ENCODE measurements at regions not wholly inside any gene's neighbourhood (a gene's known extent, or its start where the extent isn't known, plus 50 kb on each side); places are given as distances from the start of the nearest gene placed in this dataset.

DNA sequence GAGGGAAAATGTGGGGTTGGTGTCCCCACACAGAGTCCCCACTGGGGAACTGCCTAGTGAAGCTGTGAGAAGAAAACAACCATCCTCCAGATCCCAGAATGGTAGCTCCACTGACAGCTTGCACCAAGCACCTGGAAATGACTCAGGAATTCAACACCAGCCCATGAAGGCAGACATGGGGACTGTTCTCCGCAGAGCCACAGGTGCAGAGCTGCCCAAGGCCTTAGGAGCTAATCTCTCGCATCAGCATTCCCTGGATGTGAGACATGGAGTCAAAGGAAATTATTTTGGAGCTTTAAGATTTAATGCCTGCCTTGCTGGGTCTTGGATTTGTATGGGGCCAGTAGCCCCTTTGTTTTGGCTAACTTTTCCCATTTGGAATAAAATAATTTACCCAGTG, 367.9 kb downstream of the FAM133A start:
- TF ChIP-seq SIN3A (IDR thresholded peaks at IDR 0.05; ENCODE audit: borderline replicate concordance, insufficient read depth, low read length) (no peak), POLR2AphosphoS5 (IDR thresholded peaks at IDR 0.05; ENCODE audit: low read depth, low read length) (no peak), FOXP2 (optimal IDR thresholded peaks at IDR 0.05; ENCODE audit: borderline replicate concordance, extremely low read depth, extremely low read length, insufficient read depth) (no peak), TAF1 (IDR thresholded peaks at IDR 0.05; ENCODE audit: borderline replicate concordance, insufficient read depth, low read length) (no peak)
- TF ChIP-seq, protein P1, sequence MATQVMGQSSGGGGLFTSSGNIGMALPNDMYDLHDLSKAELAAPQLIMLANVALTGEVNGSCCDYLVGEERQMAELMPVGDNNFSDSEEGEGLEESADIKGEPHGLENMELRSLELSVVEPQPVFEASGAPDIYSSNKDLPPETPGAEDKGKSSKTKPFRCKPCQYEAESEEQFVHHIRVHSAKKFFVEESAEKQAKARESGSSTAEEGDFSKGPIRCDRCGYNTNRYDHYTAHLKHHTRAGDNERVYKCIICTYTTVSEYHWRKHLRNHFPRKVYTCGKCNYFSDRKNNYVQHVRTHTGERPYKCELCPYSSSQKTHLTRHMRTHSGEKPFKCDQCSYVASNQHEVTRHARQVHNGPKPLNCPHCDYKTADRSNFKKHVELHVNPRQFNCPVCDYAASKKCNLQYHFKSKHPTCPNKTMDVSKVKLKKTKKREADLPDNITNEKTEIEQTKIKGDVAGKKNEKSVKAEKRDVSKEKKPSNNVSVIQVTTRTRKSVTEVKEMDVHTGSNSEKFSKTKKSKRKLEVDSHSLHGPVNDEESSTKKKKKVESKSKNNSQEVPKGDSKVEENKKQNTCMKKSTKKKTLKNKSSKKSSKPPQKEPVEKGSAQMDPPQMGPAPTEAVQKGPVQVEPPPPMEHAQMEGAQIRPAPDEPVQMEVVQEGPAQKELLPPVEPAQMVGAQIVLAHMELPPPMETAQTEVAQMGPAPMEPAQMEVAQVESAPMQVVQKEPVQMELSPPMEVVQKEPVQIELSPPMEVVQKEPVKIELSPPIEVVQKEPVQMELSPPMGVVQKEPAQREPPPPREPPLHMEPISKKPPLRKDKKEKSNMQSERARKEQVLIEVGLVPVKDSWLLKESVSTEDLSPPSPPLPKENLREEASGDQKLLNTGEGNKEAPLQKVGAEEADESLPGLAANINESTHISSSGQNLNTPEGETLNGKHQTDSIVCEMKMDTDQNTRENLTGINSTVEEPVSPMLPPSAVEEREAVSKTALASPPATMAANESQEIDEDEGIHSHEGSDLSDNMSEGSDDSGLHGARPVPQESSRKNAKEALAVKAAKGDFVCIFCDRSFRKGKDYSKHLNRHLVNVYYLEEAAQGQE (IDR thresholded peaks at IDR 0.05; ENCODE audit: insufficient read depth in 1 of 2, low read depth in 2 of 2, low read length in 2 of 2), result no peak

DNA sequence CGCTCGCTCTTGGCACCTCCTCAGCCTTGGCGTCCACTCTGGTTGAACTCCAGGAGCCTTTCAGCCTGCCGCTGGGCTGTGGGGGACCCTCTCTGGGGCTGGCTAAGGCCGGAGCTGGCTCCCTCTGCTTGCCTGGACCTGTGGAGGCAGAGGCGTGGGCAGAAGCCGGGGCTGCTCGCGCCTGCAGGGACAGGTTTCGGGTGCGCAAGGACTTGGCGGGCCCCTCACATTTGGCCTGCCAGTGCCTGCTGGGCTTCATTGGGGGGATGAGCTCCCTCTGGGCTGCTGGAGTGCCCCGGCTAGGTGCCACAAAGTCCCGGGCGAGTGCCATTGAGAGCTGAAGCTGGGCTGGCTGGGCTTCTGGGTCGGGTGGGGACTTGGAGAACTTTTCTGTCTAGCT, 371.7 kb downstream of the FAM133A start:
- TF ChIP-seq SIN3A (IDR thresholded peaks at IDR 0.05; ENCODE audit: borderline replicate concordance, insufficient read depth, low read length) (no peak), TAF1 (IDR thresholded peaks at IDR 0.05; ENCODE audit: borderline replicate concordance, insufficient read depth, low read length) (no peak), FOXP2 (optimal IDR thresholded peaks at IDR 0.05; ENCODE audit: borderline replicate concordance, extremely low read depth, extremely low read length, insufficient read depth) (no peak), POLR2AphosphoS5 (IDR thresholded peaks at IDR 0.05; ENCODE audit: low read depth, low read length) (no peak)
- TF ChIP-seq, protein P1 (IDR thresholded peaks at IDR 0.05; ENCODE audit: insufficient read depth in 1 of 2, low read depth in 2 of 2, low read length in 2 of 2), result no peak

DNA sequence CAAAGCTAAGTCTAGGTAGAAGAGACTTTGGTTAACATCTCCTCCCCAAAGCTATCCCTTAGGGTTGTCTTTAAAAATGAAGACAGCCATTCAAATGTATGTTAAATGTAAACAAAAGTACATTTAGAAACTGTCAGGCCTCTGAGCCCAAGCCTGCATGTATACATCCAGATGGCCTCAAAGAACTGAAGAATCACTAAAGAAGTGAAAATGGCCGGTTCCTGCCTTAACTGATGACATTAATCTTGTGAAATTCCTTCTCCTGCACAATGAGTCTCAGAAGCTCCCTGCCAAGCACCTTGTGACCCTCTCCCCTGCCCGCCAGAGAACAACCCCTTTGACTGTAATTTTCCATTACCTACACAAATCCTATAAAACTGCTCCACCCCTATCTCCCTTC, 377.9 kb downstream of the FAM133A start:
- TF ChIP-seq, protein P1 (IDR thresholded peaks at IDR 0.05; ENCODE audit: insufficient read depth in 1 of 2, low read depth in 2 of 2, low read length in 2 of 2), result no peak
- TF ChIP-seq SIN3A (IDR thresholded peaks at IDR 0.05; ENCODE audit: borderline replicate concordance, insufficient read depth, low read length) (no peak), FOXP2 (optimal IDR thresholded peaks at IDR 0.05; ENCODE audit: borderline replicate concordance, extremely low read depth, extremely low read length, insufficient read depth) (no peak), POLR2AphosphoS5 (IDR thresholded peaks at IDR 0.05; ENCODE audit: low read depth, low read length) (no peak), TAF1 (IDR thresholded peaks at IDR 0.05; ENCODE audit: borderline replicate concordance, insufficient read depth, low read length) (no peak)

DNA sequence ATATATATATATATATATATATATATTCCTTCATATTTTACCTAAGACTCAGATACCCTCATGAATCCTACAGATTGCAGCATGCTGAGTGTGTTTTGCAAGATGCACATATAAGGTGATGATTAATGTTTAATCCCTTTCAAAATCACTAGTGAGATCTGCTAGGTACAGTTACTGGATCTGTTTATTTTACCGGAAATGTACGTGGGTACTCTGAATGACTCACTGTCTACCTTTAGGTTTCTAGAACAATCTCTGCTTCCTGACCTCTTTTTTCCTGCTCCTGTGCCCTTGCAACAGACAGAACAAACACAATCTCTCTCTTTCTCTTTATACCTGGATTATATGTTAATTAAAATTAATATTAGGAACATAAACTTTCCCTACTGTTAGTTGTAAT, 379.6 kb downstream of the FAM133A start:
- TF ChIP-seq TAF1 (IDR thresholded peaks at IDR 0.05; ENCODE audit: borderline replicate concordance, insufficient read depth, low read length) (no peak), SIN3A (IDR thresholded peaks at IDR 0.05; ENCODE audit: borderline replicate concordance, insufficient read depth, low read length) (no peak), FOXP2 (optimal IDR thresholded peaks at IDR 0.05; ENCODE audit: borderline replicate concordance, extremely low read depth, extremely low read length, insufficient read depth) (no peak), POLR2AphosphoS5 (IDR thresholded peaks at IDR 0.05; ENCODE audit: low read depth, low read length) (no peak)
- TF ChIP-seq, protein P1 (IDR thresholded peaks at IDR 0.05; ENCODE audit: insufficient read depth in 1 of 2, low read depth in 2 of 2, low read length in 2 of 2), result no peak

DNA sequence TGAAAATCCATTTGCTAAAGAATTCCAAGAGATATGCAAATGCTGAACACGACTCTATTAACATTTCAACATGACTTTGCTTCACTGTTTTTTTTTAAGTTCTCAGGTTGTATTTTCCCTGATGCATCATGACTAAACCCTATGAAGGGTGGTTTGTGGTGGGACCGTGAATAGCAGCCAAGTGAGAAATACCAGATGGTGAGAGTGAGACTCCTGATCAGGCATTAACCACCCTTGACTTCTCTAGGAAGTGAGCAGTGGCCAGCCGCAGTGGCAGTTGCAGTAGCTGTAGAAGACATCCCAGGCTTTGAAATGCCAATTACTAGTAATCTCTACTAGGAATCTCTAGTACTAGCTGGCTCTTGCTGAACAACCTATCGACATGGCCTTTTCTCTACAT, 383.4 kb downstream of the FAM133A start:
- no peak for TF ChIP-seq FOXP2 (optimal IDR thresholded peaks at IDR 0.05; ENCODE audit: borderline replicate concordance, extremely low read depth, extremely low read length, insufficient read depth)
- TF ChIP-seq, protein P1 (IDR thresholded peaks at IDR 0.05; ENCODE audit: insufficient read depth in 1 of 2, low read depth in 2 of 2, low read length in 2 of 2), result no peak
- no peak for TF ChIP-seq TAF1 (IDR thresholded peaks at IDR 0.05; ENCODE audit: borderline replicate concordance, insufficient read depth, low read length)
- no peak for TF ChIP-seq POLR2AphosphoS5 (IDR thresholded peaks at IDR 0.05; ENCODE audit: low read depth, low read length)
- no peak for TF ChIP-seq SIN3A (IDR thresholded peaks at IDR 0.05; ENCODE audit: borderline replicate concordance, insufficient read depth, low read length)
